ENCODE measurements at regions not wholly inside any gene's neighbourhood (a gene's known extent, or its start where the extent isn't known, plus 50 kb on each side); places are given as distances from the start of the nearest gene placed in this dataset.

GRCh38 chr9:23375511-23375910 is 450.5 kb downstream of the ELAVL2 start:
- Histone ChIP-seq H3K4me3 (ENCODE audit: severe bottlenecking) (no peak overlapping the region), H3K9me3 (ENCODE audit: severe bottlenecking) (no peaks in the 10 kb centered on the region), H3K4me1 (ENCODE audit: insufficient read depth, poor library complexity, severe bottlenecking) (no peaks in the 10 kb centered on the region), H3K27me3 (ENCODE audit: insufficient read depth, poor library complexity, severe bottlenecking) (no peaks in the 10 kb centered on the region), H3K27ac (ENCODE audit: poor library complexity, severe bottlenecking) (no peak overlapping the region), H3K36me3 (ENCODE audit: low read depth) (no peaks in the 10 kb centered on the region)
- ATAC-seq (ENCODE audit: low read depth) = no peak
- TF ChIP-seq CTCF (IDR thresholded peaks at IDR 0.05; ENCODE audit: poor library complexity, severe bottlenecking) = no peak
- no peak for DNase-seq (ENCODE audit: low spot score)

GRCh38 chr9:23379842-23380241 is 446.2 kb downstream of the ELAVL2 start:
- no peaks in the 10 kb centered on the region for H3K27me3 ChIP-seq (ENCODE audit: insufficient read depth, poor library complexity, severe bottlenecking)
- TF ChIP-seq CTCF (IDR thresholded peaks at IDR 0.05; ENCODE audit: poor library complexity, severe bottlenecking) = no peak
- H3K36me3 ChIP-seq (ENCODE audit: low read depth) = no peaks in the 10 kb centered on the region
- H3K4me1 ChIP-seq (ENCODE audit: insufficient read depth, poor library complexity, severe bottlenecking) = no peaks in the 10 kb centered on the region
- no peaks in the 10 kb centered on the region for H3K9me3 ChIP-seq (ENCODE audit: severe bottlenecking)
- H3K27ac ChIP-seq (ENCODE audit: poor library complexity, severe bottlenecking) = no peak overlapping the region
- H3K4me3 ChIP-seq (ENCODE audit: severe bottlenecking) = no peak overlapping the region
- DNase-seq (ENCODE audit: low spot score) = no peak
- no peak for ATAC-seq (ENCODE audit: low read depth)

- no peak for TF ChIP-seq CTCF (IDR thresholded peaks at IDR 0.05; ENCODE audit: poor library complexity, severe bottlenecking)
- no peak for DNase-seq (ENCODE audit: low spot score)
Measured at GRCh38 chr9:23380821-23381220, 445.2 kb downstream of the ELAVL2 start.

GRCh38 chr9:23382418-23382817 is 443.6 kb downstream of the ELAVL2 start:
- no peaks in the 10 kb centered on the region for H3K36me3 ChIP-seq (ENCODE audit: low read depth)
- no peaks in the 10 kb centered on the region for H3K9me3 ChIP-seq (ENCODE audit: severe bottlenecking)
- no peaks in the 10 kb centered on the region for H3K27me3 ChIP-seq (ENCODE audit: insufficient read depth, poor library complexity, severe bottlenecking)
- ATAC-seq (ENCODE audit: low read depth) (no peak), DNase-seq (ENCODE audit: low spot score) (no peak)
- TF ChIP-seq CTCF (IDR thresholded peaks at IDR 0.05; ENCODE audit: poor library complexity, severe bottlenecking) = no peak
- no peak overlapping the region for H3K27ac ChIP-seq (ENCODE audit: poor library complexity, severe bottlenecking)
- no peaks in the 10 kb centered on the region for H3K4me1 ChIP-seq (ENCODE audit: insufficient read depth, poor library complexity, severe bottlenecking)
- H3K4me3 ChIP-seq (ENCODE audit: severe bottlenecking) = no peak overlapping the region

More at GRCh38 chr9:23380821-23381220, 445.2 kb downstream of the ELAVL2 start:
- H3K36me3 ChIP-seq (ENCODE audit: low read depth) = no peaks in the 10 kb centered on the region
- H3K4me1 ChIP-seq (ENCODE audit: insufficient read depth, poor library complexity, severe bottlenecking) = no peaks in the 10 kb centered on the region
- H3K4me3 ChIP-seq (ENCODE audit: severe bottlenecking) = no peak overlapping the region
- H3K27me3 ChIP-seq (ENCODE audit: insufficient read depth, poor library complexity, severe bottlenecking) = no peaks in the 10 kb centered on the region
- no peak overlapping the region for H3K27ac ChIP-seq (ENCODE audit: poor library complexity, severe bottlenecking)
- no peaks in the 10 kb centered on the region for H3K9me3 ChIP-seq (ENCODE audit: severe bottlenecking)
- ATAC-seq (ENCODE audit: low read depth) = peak; percentile 35; the same call in 1 of the 3 replicates

GRCh38 chr9:23394189-23394588 is 431.9 kb downstream of the ELAVL2 start:
- no peak for TF ChIP-seq CTCF (IDR thresholded peaks at IDR 0.05; ENCODE audit: poor library complexity, severe bottlenecking)
- ATAC-seq (ENCODE audit: low read depth) (no peak), DNase-seq (ENCODE audit: low spot score) (no peak)
- H3K36me3 ChIP-seq (ENCODE audit: low read depth) = no peaks in the 10 kb centered on the region
- H3K27me3 ChIP-seq (ENCODE audit: insufficient read depth, poor library complexity, severe bottlenecking) = peaks cover 9% of the 10 kb centered on the region
- H3K27ac ChIP-seq (ENCODE audit: poor library complexity, severe bottlenecking) = no peak overlapping the region
- H3K4me3 ChIP-seq (ENCODE audit: severe bottlenecking) = no peak overlapping the region
- H3K9me3 ChIP-seq (ENCODE audit: severe bottlenecking) = no peaks in the 10 kb centered on the region
- H3K4me1 ChIP-seq (ENCODE audit: insufficient read depth, poor library complexity, severe bottlenecking) = no peaks in the 10 kb centered on the region

All from RWPE2 (cell line).